ENCODE measurements at regions not wholly inside any gene's neighbourhood (a gene's known extent, or its start where the extent isn't known, plus 50 kb on each side); places are given as distances from the start of the nearest gene placed in this dataset.

DNA sequence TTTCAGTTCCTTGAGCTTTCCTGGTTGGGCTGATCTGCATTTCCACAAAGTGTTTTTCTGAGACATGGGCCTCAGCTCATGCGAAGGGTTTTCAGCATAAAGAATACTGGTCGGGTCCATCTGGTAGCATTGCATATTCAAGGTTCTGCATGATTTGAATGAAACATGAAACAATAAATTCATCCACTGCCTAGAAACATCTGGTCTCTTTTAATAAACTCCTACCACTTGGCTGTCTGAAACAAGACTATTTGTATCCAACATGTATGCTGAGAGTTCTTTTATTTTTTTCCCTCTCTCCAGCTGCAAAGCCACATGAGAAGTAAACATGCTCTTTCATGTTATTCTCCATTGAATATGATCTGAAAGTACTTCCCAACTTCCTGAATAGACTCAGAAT lies 314.9 kb upstream of the SOX11 start:
- DNase-seq = no peak

DNA sequence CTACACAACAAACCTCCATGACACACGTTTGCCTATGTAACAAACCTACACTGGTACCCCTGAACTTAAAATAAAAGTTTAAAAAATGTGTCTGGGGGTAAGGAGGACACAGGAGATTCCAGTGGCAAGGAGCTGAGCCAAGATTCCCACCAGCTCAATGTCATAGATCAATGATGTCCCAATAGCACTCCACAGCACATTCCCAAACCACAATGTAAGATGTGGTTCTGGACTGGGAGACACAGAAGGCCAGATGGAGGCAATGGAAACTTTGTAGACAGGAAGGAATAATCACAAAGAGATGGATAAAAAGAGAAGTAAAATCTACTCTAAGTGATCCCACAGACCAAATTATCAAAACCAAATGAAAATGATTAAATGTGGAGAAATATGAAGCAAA lies 312.4 kb upstream of the SOX11 start:
- no peak for DNase-seq

DNA sequence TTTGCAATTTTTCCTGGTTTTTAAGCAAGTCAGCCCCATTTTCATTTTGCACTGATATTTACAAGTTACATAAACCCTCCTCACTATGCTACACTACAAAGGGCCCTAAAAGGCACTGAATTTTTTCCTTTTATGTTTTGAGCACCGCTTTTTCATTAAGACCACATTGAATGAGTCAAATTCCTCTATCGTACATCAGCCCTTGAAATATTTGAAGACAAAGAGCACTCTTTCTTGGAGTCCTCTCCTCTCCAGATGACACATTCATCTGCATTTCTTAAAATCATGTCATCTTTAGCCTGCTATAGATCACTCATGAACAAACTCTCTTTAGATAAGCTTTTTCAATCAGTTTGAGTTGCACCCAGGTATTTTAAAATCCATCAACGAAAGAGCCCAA lies 306.6 kb upstream of the SOX11 start:
- no peak for DNase-seq

DNA sequence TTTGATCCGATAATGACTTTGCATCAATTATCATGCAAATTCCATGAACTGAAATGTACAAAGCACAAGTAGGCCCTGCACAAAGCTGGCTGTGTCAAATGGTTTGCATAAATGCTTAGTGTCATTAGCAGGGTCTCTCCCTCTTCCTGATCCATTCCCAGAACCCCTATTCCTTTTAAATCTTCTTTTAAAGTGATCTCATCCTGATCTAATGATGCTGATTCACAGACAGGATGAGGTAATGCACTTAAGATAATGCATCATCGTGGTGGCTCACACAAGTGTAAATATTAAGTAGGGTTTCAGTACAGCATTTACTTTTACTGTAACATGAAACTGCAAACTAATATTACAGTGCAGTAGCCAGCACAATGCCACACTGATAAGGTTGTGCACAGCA lies 304.8 kb upstream of the SOX11 start:
- no peak for DNase-seq

DNA sequence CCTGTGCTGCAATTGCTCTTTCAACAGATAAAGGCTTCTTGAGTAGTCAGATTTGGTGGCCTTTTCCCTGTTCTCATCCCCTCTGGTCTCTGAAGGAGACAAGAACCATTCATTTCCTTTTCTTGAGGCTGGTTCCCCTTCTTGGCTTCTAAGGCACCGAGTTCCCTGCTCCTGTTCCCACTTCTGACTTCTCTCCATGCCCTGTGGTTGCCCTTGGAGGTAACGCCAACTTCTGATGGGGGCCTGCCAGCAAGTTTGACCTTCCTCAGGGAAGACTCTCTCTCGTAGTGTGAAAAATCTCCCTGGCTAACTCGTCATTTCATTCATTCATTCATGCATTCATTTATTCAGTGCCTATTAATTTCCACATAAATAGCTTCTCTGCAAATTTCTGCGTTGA lies 302.4 kb upstream of the SOX11 start:
- no peak for DNase-seq

DNA sequence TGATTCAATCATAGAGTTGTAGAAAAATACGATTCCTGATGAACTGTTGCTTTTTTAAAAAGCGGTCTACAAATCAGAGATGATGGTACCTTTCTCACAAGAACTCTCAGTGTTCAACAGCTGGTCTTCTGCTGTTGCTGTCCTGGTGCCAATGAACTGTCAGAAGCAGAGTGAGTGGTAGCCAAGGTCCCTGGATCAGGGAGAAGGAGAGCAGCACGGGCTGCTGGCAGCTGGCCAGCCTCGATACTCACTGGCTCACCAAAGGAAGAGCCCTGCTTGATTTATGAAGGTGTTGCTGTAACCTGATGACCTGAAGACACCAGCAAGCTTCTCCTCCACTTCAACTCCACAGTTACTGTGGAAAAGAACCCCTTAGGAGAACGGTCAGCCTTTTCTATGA lies 300.8 kb upstream of the SOX11 start:
- DNase-seq = peak; percentile 16 to 51

DNA sequence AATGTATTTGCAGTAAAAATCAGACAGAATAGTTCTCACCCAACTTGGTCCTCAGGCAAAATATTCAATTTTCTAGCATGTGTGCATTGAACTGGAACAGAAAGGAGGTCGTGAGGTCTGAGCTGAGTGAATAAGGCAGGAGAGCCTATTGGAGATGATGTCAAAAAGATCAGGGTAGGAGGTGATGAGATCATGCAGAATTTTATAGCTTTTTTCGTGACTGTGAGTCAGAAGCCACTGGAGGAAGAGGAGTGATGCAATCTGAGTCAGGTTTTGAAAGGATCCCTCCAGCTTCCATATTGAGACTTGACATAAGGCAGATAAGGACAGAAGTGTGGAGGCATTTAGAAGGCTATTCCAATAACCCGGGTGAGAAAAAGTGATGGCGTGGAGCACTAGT lies 299.5 kb upstream of the SOX11 start:
- DNase-seq = no peak

DNA sequence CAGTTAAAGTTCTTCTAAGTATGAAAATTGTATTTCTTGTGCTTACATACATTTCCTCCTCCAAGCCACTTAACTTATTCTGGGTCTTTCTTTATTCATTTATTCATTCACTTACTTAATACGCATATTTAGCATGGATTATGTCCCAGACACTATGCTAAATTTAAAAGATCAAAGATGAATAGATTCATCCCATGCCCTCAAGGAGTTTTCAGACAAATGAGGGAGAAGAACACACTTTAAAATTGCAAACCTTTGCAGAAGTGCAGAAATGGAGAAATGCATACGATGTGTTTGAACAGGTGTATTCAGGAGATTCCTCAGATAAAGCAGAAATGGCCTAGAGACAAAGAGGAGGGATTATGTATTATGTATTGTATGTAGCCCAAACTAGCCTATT lies 298.7 kb upstream of the SOX11 start:
- no peak for DNase-seq

DNA sequence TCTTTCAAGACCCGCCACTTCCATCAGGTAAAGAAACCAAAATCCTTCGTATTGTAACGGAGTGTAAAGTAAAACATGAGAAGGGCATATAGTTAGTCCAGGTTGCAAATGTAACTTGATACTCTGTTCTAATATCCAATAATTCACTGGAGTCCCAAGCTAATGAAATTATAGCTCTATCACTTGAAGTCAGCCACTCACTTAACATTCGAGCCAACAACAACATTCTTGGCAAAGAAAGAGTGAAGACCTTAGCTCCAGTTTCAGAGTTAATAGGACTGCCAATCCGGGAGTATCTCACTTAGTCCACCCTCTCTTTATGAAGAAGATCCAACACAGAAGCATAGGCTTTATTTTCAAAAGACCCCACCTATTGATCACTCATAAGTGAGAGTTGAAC lies 298.0 kb upstream of the SOX11 start:
- DNase-seq = no peak

DNA sequence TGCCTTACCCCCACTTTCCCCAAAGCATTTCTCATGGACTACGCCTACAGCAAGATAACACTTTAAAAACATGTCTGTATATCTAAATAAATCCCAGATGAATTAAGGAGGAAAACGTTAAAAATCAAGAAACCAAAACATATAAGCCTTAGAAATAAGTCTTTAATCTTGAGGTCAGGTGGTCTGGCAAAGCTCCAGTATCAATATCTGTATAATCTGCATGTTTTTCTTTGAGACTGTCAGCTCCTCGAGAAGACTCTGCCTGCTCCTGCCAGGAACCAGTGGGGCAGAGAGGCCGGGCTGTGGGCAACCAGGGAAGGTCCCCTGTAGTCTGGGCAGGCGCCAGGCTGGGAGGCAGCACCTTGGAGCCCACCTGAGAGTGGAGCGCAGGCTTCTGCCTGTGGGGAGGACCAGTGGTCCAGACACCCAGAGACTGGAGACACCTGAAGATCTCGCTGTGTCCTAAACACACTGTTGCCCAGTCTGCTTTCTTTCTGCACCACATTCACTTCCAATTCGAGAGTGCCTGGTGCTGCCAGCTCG lies 291.0 kb upstream of the SOX11 start:
- DNase-seq = no peak

DNA sequence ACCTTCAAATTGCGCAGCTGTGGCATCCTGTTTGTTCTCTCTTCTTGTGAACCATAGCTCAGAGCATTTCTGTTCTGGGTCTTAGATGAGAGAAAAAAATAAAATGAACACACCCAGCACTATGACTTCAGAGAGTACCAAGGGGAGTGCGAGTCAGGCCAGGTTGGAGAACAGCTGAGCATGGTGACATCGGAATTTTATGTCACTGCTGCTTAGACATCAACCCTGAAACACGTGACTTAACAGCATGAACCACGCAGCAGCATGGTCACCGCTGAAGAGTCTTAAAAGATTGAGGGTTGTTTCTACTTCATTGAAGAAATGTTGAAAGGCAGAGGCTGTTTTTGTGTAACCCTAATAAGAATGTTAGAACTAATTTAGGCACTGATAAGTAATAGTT lies 288.8 kb upstream of the SOX11 start:
- no peak for DNase-seq

DNA sequence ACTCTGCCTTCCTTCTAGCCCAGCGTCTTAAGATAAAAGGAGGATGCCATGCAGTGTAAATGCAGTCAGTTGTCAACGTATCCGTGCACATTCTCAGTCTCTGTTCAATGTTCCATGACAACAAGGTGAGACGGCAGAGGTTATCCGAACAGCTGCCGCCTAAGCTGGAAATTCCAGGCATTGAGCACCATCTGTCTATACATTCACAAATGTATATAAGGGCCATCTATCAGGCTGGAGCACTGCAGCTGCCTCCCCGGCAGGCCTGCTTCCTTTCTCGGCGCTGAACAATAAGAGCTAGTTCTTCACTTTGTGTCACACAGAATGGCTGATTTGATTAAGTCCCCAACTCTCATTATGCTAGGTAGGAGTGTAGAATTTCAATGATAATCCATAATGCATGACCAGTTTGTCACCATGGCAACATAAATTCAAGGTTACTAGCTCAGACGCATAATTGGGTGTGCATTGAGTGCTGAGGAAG lies 282.2 kb upstream of the SOX11 start:
- DNase-seq = no peak

DNA sequence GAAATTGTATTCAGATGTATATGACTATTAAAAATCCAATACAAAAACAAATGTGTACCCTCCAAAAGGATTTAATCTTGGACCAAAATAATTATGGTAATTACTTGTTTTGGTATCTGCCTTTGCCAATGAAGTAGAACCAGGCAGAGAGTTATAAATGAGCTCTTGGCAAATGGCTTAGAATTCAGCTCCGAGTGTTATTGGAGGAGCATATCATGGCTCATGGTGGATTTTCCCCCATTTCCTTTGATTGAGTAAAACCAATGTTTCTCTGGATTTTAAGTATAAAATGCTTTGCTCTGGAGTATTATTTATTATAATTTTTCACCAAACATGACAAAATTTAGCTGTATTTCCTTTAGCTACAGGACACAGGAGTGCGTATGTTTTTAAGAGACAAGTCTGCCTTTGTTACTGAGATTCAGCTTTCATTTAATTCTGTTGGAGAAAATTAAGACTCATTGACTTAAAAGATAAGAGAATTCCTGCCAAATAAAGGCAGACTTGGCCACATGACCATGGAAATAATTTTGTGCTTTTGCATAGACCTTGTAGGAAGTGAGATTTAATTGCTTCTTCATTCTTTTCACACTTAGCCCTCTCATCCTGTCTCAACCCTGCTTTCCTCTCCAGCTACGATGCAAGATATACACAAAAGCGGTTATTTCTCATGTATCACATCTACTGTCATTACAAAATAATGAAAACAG lies 281.0 kb upstream of the SOX11 start:
- DNase-seq = no peak

DNA sequence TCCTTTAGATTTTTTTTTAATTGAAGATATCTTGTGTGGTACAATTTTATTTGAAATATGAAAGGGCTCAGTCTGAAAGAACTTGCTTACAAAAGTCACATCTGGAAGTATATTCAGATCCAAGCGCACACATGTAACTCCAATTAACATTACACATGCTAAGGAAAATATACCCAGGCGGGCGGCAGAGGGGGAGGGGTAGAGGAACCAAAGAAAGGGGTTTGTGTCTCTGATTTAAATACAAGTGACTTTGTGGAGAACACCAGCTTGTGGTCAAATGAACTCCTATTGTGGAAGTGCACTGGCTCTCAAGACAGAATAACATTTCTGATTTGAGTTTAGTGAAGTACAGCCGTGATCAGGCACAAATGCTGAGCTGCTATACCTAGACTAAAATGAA lies 280.2 kb upstream of the SOX11 start:
- no peak for DNase-seq

DNA sequence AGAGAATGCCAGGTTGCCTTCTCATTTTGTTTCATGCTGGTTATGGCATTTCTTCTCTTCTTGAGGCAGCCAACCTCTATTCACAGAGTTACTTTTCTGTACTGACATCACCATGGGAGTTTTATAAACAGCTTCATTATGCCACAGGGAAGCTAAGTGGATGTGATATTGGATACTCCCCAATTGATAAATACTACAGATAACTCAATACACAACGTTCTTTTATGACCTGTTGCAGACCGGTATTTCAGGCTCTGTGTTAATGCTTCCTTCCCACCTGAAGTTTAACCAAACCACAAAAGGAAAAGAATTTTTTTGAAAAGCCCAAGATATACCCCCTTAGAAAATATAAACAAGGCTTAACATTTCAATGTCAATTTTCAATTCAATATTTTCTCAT lies 258.3 kb upstream of the SOX11 start:
- no peak for DNase-seq

DNA sequence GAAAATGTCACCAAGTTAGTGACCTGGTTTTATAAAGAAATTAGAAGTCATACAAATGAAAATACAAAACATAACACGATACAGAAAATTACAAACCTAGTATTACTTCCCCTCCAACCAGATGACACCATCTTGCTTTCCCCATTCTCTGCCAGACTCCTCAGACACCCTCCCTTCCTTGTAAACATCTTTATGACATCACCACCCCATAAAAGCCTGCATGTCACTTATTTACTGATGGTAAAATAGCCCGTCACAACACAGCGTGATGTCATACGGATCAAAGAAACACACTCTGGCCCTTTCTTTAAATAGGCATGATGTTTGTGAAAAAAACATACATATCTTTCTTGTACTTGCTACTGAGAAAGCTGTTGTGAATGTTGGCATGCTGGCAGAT lies 254.8 kb upstream of the SOX11 start:
- no peak for DNase-seq

DNA sequence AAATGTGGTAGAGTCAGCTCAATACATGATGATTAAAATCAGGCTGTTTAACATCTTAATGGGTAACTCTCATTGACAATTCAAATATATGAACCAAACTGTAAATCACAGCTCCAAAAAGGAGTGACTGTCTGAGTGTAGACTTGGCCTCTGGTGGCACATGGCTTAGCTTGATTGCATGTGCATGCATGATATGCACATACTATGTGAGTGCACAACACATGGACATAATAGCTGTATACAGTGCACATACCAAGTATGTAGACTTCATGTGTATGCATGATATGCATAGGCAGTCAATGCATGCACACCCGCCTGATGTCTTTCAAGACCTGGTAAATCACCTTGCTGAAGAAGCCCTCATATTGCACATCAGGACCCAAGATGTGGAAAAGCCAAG lies 252.0 kb upstream of the SOX11 start:
- DNase-seq = no peak

DNA sequence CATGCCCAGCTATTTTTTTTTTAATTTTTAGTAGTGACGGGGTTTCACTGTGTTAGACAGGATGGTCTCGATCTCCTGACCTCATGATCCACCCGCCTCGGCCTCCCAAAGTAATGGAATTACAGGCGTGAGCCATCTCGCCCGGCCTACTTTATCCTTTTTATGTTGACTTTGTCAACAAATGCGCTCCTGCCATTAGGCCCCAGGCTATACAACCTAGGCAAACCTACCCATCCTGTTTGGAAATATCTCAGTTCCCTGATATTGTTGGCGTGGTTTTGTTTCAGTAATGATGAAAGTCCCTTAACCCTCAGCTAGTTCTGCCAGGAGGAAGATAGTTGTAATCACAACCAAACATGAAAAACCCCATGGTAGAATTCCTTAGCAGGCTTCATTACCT lies 249.4 kb upstream of the SOX11 start:
- DNase-seq = no peak

DNA sequence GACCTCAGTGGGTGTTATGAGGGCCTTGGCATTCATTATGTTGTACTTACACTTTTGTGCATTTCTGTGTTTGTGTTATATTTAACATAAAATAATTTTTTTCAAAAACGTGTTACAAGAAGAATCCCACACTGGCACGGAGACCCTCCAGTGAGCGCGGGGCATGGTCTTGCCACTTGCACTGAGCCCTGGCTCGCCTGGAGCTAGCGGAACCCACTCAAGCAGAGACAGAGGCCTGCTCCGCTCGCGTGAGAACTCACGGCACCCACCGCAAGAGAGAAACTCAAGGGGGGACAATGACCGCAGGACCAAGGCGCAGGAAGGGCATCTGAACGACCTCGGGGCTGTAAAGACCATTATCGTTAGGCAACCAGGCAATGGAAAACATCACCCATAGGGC lies 248.0 kb upstream of the SOX11 start:
- DNase-seq = no peak

DNA sequence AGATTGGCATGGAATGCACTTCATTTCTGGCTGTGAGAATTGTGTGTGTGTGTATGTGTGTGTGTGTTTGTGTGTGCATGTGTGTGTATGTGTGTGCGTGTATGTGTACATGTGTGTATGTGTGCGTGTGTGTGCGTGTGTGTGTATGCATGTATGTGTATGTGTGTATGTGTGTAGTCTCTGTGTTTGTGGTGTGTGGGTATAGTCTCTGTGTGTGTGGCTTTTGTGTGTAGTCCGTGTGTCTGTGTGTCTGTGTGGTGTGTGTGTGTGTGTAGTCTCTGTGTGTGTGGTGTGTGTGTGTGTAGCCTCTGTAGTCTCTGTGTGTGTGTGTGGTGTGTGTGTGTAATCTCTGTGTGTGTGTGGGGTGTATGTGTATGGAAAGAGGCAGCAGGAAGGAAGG lies 247.3 kb upstream of the SOX11 start:
- DNase-seq = no peak

DNA sequence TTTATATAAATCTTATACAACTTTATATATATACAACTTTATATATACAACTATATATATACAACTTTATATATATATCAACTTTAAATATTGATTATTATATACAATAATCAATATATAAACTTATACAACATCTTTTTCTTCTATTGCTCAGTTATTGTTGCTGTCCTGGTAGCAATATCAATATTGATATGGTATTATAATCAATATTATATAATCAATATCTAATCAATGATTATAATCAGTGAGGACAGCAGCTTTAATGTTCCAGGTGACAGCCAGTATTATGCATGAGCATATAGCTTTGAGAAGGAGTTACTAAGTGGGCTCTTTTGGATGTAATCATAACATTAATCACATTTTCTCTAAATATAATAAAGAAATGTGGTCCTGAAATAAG lies 242.3 kb upstream of the SOX11 start:
- DNase-seq = no peak

DNA sequence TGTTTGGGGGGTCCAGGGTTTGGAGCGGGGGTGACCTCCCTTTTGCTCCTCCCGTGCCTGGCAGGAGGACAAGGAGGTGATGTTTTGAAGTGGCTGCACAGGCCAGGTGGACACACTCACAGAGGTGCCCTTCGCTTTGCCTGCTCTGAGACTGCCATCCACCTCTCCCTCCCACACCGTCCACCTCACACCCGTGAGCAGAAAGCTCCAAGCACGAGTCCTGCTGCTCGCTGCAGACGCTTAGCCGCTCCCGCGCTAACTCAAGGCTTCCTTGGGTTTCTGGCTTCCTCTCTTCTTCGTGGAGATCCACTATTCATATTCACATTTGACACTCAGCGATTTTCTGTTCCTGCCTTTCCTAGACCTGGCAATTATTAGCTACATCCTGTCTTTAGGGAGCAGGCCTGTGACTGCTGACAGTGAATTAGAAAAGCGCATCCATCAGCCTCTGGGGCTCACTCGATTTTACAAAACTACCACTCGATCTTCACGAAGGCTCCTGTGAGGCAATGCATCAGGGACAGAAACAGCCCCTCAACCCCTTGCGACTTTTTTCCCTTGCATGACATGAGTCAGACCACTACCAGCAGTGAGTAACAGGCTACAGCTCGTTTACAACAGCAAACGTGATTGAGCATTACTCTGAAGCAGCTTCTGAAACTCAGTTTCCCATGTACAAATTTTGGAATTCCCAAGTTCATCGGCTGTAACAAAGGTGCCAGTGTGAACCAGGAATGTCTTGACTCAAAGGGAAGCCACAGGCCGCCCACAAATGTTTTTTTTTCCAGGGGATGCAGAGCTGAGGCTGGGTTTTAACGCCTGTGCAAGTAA lies 238.7 kb upstream of the SOX11 start:
- no peak for DNase-seq

DNA sequence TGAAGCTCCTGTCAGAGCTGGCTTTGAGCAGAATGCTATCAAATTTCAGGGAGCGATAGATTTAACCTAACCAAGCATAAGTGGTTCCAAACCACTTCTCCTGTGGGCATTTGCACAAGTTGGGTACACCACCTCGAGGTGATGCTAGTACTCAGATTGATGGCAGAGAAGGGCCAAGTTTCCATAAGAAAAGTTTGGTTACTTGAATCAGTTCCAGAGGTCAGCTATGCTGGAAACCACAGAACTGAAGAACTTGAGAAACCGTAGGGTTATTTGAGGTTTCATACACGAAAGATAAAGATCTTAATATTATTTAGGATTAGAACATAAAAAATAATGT lies 238.2 kb upstream of the SOX11 start:
- no peak for DNase-seq

DNA sequence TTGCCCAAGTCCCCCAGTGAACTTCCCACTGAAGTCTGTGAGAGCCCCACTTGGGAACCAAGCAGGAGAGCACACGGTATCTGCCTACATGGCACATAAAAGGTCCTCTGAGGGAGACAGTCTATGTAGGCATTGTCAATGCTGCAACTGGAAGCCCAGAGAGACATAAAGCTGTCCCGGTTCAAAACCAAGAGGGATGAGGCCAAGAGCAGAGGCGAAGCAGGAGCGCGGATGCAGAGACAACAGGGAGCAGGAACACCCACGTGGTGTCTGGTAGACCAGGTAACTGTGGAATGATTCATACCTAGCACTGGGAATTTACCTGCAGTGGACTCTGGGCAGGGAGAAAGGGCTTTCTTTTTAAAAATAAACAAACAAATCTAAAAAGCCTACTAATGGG lies 233.1 kb upstream of the SOX11 start:
- DNase-seq = no peak

DNA sequence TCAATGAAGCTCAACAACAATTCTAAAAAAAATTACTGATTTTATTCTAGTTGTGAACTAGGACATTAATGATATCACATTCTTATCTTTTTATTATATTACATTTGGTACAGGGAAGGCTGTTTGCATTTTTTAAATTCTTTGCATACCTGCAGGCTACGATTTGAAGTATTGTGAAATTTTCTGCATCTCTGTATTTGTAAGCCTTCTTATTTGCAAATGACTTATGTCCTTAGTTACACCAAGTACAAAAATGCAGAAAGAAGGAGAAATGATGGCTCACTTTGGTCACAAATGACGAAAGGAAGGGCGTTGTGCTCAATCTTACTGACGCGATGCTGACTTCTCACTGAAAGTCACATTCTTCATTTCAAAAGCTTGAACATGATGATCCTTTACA lies 227.5 kb upstream of the SOX11 start:
- DNase-seq = no peak
